B cell (primary cell): ENCODE measurements at regions not wholly inside any gene's neighbourhood (a gene's known extent, or its start where the extent isn't known, plus 50 kb on each side); places are given as distances from the start of the nearest gene placed in this dataset.

Source experiments
- CTCF ChIP-seq: fragments of 200-600 bp; IDR thresholded peaks from one replicate; pipeline ENCODE4 v1.8.0; 2022; ENCODE audit warnings: antibody characterized with exemption, mild to moderate bottlenecking
- EZH2 ChIP-seq: IDR thresholded peaks from 2 replicates; pipeline ENCODE4 v1.6.1; 2012; ENCODE audit warnings: borderline replicate concordance, low read depth, mild to moderate bottlenecking, moderate library complexity, low read length; ENCODE audit not compliant: insufficient read depth, poor library complexity, severe bottlenecking

GRCh38 chr2:4862031-4862430 is 830.2 kb upstream of the SOX11 start:
- no peak for TF ChIP-seq CTCF
- no peak for TF ChIP-seq EZH2
